ENCODE measurements at regions not wholly inside any gene's neighbourhood (a gene's known extent, or its start where the extent isn't known, plus 50 kb on each side); places are given as distances from the start of the nearest gene placed in this dataset.

DNA sequence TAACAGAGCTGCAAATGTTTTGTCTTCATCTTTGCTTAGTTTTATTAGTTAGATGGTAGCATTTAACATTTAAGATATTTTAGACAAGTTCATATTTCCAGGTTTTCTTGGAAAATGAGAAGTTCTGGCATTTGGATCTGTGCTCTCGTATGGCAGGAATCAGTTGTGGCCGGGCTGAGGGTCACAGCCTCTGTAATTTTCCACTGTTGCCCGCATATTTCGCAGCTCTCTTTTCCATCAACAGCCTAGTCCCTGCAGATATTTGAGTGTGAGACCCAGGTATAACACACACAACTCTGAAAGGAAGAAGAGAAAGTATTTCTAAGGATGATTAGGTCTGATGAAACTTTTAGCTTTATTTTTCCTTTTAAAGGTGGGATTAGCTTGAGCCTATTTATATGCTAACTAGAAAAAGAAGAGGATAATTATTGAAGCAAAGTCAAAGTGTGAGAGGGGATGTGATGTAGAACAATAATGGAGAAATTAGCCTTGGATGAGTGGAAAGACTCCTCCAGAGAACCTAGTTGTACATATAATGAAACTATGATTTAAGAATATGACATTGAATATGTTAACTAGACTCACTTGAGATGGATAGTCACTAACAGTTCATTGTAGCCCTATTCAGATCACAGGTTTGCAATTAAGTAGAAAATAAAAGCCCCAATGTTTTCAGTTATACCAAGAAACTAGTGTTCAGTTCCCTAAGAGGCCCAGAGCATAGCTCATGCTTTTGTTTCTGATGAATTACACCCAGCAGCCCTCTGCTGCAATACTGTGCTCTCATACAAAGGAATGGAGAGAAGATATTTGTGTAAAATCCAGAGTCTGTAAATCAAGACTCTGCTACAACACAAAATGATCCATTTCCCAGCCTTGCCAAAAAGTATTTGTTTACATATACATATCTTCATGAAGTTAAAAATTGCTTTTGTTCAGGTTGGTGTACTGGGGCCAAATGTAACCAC lies 158.4 kb downstream of the C12orf50 start:
- no peak for DNase-seq (ENCODE audit: extremely low read depth, low read depth)
- no peak overlapping the region for H3K4me3 ChIP-seq (replicated peaks; ENCODE audit: low read depth, low read length)
- TF ChIP-seq, protein P1, sequence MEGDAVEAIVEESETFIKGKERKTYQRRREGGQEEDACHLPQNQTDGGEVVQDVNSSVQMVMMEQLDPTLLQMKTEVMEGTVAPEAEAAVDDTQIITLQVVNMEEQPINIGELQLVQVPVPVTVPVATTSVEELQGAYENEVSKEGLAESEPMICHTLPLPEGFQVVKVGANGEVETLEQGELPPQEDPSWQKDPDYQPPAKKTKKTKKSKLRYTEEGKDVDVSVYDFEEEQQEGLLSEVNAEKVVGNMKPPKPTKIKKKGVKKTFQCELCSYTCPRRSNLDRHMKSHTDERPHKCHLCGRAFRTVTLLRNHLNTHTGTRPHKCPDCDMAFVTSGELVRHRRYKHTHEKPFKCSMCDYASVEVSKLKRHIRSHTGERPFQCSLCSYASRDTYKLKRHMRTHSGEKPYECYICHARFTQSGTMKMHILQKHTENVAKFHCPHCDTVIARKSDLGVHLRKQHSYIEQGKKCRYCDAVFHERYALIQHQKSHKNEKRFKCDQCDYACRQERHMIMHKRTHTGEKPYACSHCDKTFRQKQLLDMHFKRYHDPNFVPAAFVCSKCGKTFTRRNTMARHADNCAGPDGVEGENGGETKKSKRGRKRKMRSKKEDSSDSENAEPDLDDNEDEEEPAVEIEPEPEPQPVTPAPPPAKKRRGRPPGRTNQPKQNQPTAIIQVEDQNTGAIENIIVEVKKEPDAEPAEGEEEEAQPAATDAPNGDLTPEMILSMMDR (IDR thresholded peaks at IDR 0.05; ENCODE audit: low read depth, low read length, missing control alignments), result no peak

DNA sequence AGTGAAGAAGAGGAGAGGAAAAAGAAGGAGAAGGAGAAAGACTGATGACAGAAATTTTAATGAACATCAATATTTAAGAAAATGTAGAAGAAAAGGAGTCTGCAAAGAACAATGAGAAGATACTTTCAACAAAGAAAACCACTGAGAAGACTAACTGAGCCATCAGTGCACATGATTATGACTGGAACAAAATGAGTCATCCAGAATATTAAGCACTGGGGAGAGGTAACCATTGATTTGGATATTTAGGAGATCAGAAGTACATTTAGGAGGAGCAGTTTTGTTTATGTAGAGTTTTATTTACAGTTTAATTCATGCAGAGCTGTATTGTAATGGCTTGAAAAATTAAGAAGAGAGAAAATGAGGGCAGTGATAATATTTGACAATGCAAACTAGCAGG lies 159.1 kb downstream of the C12orf50 start:
- TF ChIP-seq, protein P1 (IDR thresholded peaks at IDR 0.05; ENCODE audit: low read depth, low read length, missing control alignments), result no peak
- DNase-seq (ENCODE audit: extremely low read depth, low read depth), result no peak
- H3K4me3 ChIP-seq (replicated peaks; ENCODE audit: low read depth, low read length), result no peak overlapping the region

DNA sequence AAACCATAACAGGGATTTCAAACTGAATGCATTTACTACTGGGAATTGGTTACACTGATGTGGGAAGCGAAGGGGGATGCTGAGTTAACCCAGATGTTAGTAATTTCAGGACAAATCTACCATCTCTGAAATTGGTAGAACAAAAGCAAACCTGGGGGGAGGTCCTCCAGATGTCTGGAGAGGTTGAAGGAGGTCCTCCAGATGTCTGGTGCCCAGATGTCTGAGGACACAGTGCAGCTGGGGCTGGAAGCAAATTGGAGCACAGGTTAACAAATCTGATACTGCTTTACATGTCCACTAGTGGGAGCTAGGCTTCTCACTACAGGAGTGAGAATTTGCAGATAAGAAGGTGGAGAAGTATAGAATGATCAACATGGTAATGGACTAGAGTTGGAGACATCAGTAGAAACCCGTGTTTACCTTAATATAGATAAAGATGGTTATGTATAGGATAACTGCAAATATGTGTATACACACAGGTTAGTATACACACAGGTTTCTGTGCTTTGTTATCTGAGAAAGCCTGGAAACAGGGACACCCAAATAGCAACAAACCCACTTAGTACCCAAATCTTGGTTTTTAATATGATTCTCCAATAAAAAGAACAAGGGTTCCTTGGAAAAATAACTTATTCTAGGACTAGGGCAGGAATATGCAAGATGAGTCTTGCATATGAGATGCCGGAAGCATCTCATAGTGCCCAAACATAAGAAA lies 162.5 kb downstream of the C12orf50 start:
- H3K4me3 ChIP-seq (replicated peaks; ENCODE audit: low read depth, low read length), result no peak overlapping the region
- TF ChIP-seq, protein P1 (IDR thresholded peaks at IDR 0.05; ENCODE audit: low read depth, low read length, missing control alignments), result peak; percentile 56
- peak; percentile 27 for DNase-seq (ENCODE audit: extremely low read depth, low read depth)

DNA sequence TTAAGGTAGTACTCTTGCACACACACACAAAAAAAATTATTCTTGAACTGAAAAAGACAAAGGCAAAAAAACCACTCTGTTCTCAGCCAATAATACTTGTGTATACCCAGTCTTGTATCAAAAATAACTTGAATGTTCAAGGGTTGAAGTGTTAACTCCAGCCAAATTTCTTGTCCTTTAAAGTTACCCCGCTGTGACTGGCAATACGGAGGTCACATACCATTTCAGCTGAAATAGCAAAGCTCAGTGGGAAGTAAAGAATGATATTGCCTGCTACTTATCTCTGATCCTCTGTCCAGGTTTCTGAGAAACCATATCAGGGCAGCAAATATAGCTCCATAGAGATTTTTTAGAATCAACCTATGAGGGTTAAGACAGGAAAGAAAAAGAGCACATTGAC lies 167.4 kb downstream of the C12orf50 start:
- DNase-seq (ENCODE audit: extremely low read depth, low read depth), result no peak

DNA sequence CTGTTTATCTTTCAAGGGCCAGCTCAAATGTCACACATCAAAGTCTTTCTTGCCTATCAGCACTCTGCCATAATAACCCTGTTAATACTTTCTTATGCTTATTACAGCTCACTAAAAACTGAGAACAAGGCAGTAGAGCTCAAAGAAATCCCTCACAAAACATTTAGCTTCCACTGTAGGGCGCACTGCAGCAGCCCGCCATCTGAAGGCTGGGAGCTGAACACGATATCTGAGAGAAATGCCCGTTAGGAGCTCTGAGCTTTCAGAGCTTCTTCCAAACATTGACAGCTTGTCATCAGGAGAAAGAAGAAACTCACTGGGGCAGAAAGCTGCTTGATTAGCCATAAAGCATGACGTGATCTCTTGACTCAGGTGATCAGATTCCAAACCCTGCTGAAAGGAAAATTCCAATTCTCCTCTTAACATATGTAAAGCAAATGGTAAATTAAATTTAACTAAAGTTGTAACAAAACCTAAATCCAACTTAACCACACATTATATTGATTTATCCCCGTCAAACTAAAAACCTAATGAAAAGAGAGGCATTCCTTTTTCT lies 175.7 kb downstream of the C12orf50 start:
- H3K4me3 ChIP-seq (replicated peaks; ENCODE audit: low read depth, low read length), result no peak overlapping the region

More for the DNA sequence above, 167.4 kb downstream of the C12orf50 start:
- TF ChIP-seq, protein P1 (IDR thresholded peaks at IDR 0.05; ENCODE audit: low read depth, low read length, missing control alignments), result no peak
- H3K4me3 ChIP-seq (replicated peaks; ENCODE audit: low read depth, low read length), result no peak overlapping the region

DNA sequence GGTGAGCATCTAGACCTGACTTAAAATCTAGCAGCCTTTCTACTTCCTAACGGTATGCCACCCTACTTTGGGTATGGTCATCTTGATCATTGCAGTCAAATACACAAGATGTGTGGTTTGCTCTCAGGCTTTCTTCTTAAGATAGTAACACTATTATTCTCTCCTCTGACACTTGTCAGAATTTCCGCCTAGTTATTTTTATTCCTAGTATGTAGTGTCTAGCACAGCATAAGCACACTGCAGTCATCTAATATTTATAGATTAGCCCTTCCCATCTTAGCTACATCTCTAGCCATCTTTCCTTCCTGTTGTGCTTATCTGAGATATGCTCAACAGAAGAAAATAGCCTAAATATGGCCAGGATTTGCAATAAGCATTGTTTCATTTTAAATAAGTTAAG lies 180.1 kb downstream of the C12orf50 start:
- no peak for DNase-seq (ENCODE audit: extremely low read depth, low read depth)
- H3K4me3 ChIP-seq (replicated peaks; ENCODE audit: low read depth, low read length), result no peak overlapping the region
- TF ChIP-seq, protein P1 (IDR thresholded peaks at IDR 0.05; ENCODE audit: low read depth, low read length, missing control alignments), result no peak

More for the DNA sequence above, 175.7 kb downstream of the C12orf50 start:
- TF ChIP-seq, protein P1 (IDR thresholded peaks at IDR 0.05; ENCODE audit: low read depth, low read length, missing control alignments), result no peak
- no peak for DNase-seq (ENCODE audit: extremely low read depth, low read depth)

Measured in HFF-Myc (cell line).